COLO668 (cell line): ENCODE measurements at regions not wholly inside any gene's neighbourhood (a gene's known extent, or its start where the extent isn't known, plus 50 kb on each side); places are given as distances from the start of the nearest gene placed in this dataset.

ENCODE experiments used
- DNase-seq: peaks from one replicate; lab custom pipeline; 2025; ENCODE audit not compliant: unreplicated experiment; lab: John Stamatoyannopoulos, UW

GRCh38 chr6:142558786-142559185, 257.0 kb downstream of the ADGRG6 start:
- no peak for DNase-seq

- no peak for DNase-seq
These were observed 259.9 kb downstream of the ADGRG6 start for GRCh38 chr6:142561511-142562265.

GRCh38 chr6:142562865-142563264, 261.1 kb downstream of the ADGRG6 start:
- DNase-seq, result no peak

GRCh38 chr6:142566628-142567396, 265.0 kb downstream of the ADGRG6 start:
- DNase-seq, result peak; percentile 38

GRCh38 chr6:142567461-142567860, 265.7 kb downstream of the ADGRG6 start:
- no peak for DNase-seq

- DNase-seq, result no peak
These were observed 267.2 kb downstream of the ADGRG6 start for GRCh38 chr6:142568857-142569597.

GRCh38 chr6:142569676-142570075, 267.9 kb downstream of the ADGRG6 start:
- DNase-seq, result no peak

- no peak for DNase-seq
These were observed 268.4 kb downstream of the ADGRG6 start for GRCh38 chr6:142570221-142570671.

GRCh38 chr6:142592876-142593275, 291.1 kb downstream of the ADGRG6 start:
- DNase-seq, result no peak

GRCh38 chr6:142597836-142598235, 296.0 kb downstream of the ADGRG6 start:
- DNase-seq, result no peak

GRCh38 chr6:142601427-142601826, 299.6 kb downstream of the ADGRG6 start:
- no peak for DNase-seq

GRCh38 chr6:142602972-142603371, 301.2 kb downstream of the ADGRG6 start:
- DNase-seq, result no peak

GRCh38 chr6:142605922-142606485, 304.2 kb downstream of the ADGRG6 start:
- no peak for DNase-seq

- no peak for DNase-seq
These were observed 311.1 kb downstream of the ADGRG6 start for GRCh38 chr6:142612956-142613355.

GRCh38 chr6:142613981-142614380, 312.2 kb downstream of the ADGRG6 start:
- DNase-seq, result no peak

- no peak for DNase-seq
These were observed 315.4 kb downstream of the ADGRG6 start for GRCh38 chr6:142617158-142617557.

- no peak for DNase-seq
These were observed 320.0 kb downstream of the ADGRG6 start for GRCh38 chr6:142621822-142622221.

GRCh38 chr6:142624978-142625715, 319.8 kb downstream of the HIVEP2 start:
- no peak for DNase-seq

- DNase-seq, result no peak
These were observed 317.5 kb downstream of the HIVEP2 start for GRCh38 chr6:142627474-142627873.

GRCh38 chr6:142631517-142632385, 313.2 kb downstream of the HIVEP2 start:
- DNase-seq, result no peak
